Keratinocyte (primary cell): ENCODE measurements at regions not wholly inside any gene's neighbourhood (a gene's known extent, or its start where the extent isn't known, plus 50 kb on each side); places are given as distances from the start of the nearest gene placed in this dataset.

Source experiments
- CTCF ChIP-seq, 3 experiments: IDR thresholded peaks in 1 of 3; conservative IDR thresholded peaks in 1 of 3; optimal IDR thresholded peaks in 1 of 3; 2 replicates in 2 of 3; 3 replicates in 1 of 3; pipeline versions ENCODE3 to v1.5.1; 2011; ENCODE audit warnings: low read length in 3 of 3, mild to moderate bottlenecking in 3 of 3, moderate library complexity in 2 of 3, control low read depth in 1 of 3, inconsistent platforms in 1 of 3; ENCODE audit not compliant: insufficient read depth in 2 of 3; ENCODE audit errors: extremely low read depth in 1 of 3
- EZH2 ChIP-seq: IDR thresholded peaks from one replicate; pipeline ENCODE4 v1.6.1; 2012; ENCODE audit warnings: inconsistent platforms, mild to moderate bottlenecking, low read length, moderate library complexity

DNA sequence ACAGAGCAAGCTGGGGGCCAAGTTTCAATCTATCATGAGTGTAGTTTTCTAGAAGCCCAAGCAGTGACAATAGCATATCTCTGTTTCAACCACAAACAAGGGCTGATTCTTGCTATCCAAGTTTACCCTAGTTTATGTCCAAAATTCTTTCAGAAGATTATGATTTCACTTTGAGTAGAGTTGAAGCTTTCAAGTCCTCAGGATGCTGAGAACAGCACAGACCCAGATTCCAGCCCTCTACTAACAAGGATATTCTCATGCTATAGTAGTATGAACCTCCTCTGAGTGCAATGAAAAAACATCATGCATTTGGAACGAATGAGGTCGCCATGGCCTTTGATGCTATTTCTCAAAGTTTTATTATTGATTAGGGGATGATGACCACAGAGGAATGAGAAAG, 344.1 kb upstream of the NPVF start:
- TF ChIP-seq CTCF (optimal IDR thresholded peaks at IDR 0.05 in 1 of 3, IDR thresholded peaks at IDR 0.05 in 1 of 3, conservative IDR thresholded peaks at IDR 0.05 in 1 of 3; ENCODE audit: extremely low read depth in 1 of 3, insufficient read depth in 2 of 3, low read length in 3 of 3) (no peak), EZH2 (no peak)
